Aorta (tissue), 5 donors: ENCODE measurements at regions not wholly inside any gene's neighbourhood (a gene's known extent, or its start where the extent isn't known, plus 50 kb on each side); places are given as distances from the start of the nearest gene placed in this dataset.

Source experiments
- ATAC-seq: fragments of 200-7000 bp; cut with Tn5 transposase; one replicate; pipeline ENCODE4 v1.9.1; 2022; ENCODE audit warnings: moderate library complexity; ENCODE audit not compliant: low FRiP score
- DNase-seq, 2 donors: peaks; one replicate each; pipeline ENCODE4 v3.0.0-alpha.2; 2020
- H3K27ac ChIP-seq, 2 donors: one replicate each; pipeline ENCODE4 v1.5.1; 2013; ENCODE audit warnings: low read length in 2 of 2, mild to moderate bottlenecking in 2 of 2, moderate library complexity in 2 of 2, control low read depth in 1 of 2, inconsistent platforms in 1 of 2, low read depth in 1 of 2
- H3K27me3 ChIP-seq, 2 donors: one replicate each; pipeline ENCODE4 v1.6.1; 2013; ENCODE audit warnings: control low read depth in 1 of 2, low read length in 1 of 2, mild to moderate bottlenecking in 1 of 2, moderate library complexity in 1 of 2; ENCODE audit not compliant: insufficient read depth in 2 of 2, control insufficient read depth in 1 of 2
- H3K36me3 ChIP-seq, 2 donors: one replicate each; pipeline ENCODE4 v1.6.1; 2013; ENCODE audit warnings: control low read depth in 1 of 2, low read length in 1 of 2, mild to moderate bottlenecking in 1 of 2; ENCODE audit not compliant: insufficient read depth in 2 of 2, control insufficient read depth in 1 of 2
- H3K4me1 ChIP-seq, 2 donors: one replicate each; pipeline ENCODE4 v1.6.1; 2013; ENCODE audit warnings: low read length in 2 of 2, control low read depth in 1 of 2, mild to moderate bottlenecking in 1 of 2, moderate library complexity in 1 of 2; ENCODE audit not compliant: insufficient read depth in 2 of 2, control insufficient read depth in 1 of 2
- H3K4me3 ChIP-seq, 2 donors: one replicate each; pipeline ENCODE4 v1.5.1; 2013; ENCODE audit warnings: low read length in 2 of 2, control low read depth in 1 of 2, mild to moderate bottlenecking in 1 of 2
- H3K9me3 ChIP-seq: one replicate; pipeline ENCODE4 v1.6.1; 2013; ENCODE audit warnings: mild to moderate bottlenecking, low read length; ENCODE audit not compliant: control insufficient read depth
- WGBS, 2 donors: extraction: QIAGEN DNeasy Blood & Tissue Kit; methylation state at CpG; one replicate each; pipeline ENCODE4 v1.1.7; 2013; 5-methylcytosine and 5-hydroxymethylcytosine counted together
- intact Hi-C, 2 donors: fragments of 100-400 bp; cut with DNase I; formaldehyde crosslinking; loops; one replicate each; pipeline versions ENCODE4 v1.14.2 to v1.15.0; 2022
- donor health status: healthy with polysubstance abuse.
- donor health status: Bipolar disorder and iron deficiency.
- donor health status: DM: no; HTN: no; CAD: no.
- donor health status: DM: no; HTN: no; CAD: no.
- donor health status: DM: yes; HTN: yes; CAD: no.

- 93 to 95% methylated on average over 22 of the region's 22 CpGs for WGBS, 2 donors
- H3K27me3 ChIP-seq: no peaks in the 10 kb centered on the region
- no peaks in the 10 kb centered on the region for H3K36me3 ChIP-seq
- H3K9me3 ChIP-seq: no peaks in the 10 kb centered on the region
- H3K4me1 ChIP-seq: no peaks in the 10 kb centered on the region
- DNase-seq: no peak
- no peak overlapping the region for H3K27ac ChIP-seq
- ATAC-seq: no peak
- H3K4me3 ChIP-seq: no peak overlapping the region
- intact Hi-C loops: loop anchor here (5.0 to 10.0 kb wide), 3 partner anchors 125 to 1163 kb away; no protein-coding TSS in a partner anchor
These were observed 171.0 kb upstream of the ZNF32 start for GRCh38 chr10:43819464-43820230.

DNA sequence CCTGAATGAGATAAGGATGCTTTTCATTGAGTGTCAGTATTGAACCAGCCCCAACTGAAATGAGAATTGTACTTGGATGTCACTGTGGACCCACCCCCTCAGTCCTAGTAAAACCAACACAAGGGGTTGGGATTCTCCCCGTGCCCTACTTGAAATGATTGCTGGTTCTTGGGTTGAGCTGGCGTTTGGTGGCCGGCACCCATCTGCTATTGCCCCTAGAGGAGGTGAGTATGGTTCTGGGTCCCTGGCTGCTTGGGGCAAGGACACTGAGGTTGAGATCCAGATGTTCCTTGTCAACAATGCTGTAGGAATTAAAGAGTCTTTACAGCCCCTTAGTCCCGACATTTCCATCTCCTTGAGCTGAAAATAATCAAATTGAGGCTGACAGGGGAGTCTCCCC is 170.0 kb upstream of the ZNF32 start:
- DNase-seq (no peak), ATAC-seq (no peak)
- H3K9me3 ChIP-seq: no peaks in the 10 kb centered on the region
- intact Hi-C loops: loop anchor here in 1 of 2 donors (10.0 kb wide), 1 partner anchor 486 kb away; no protein-coding TSS in a partner anchor
- H3K4me3 ChIP-seq: no peak overlapping the region
- H3K27me3 ChIP-seq: no peaks in the 10 kb centered on the region
- no peak overlapping the region for H3K27ac ChIP-seq
- no peaks in the 10 kb centered on the region for H3K4me1 ChIP-seq
- no peaks in the 10 kb centered on the region for H3K36me3 ChIP-seq
- WGBS, 2 donors: 95 to 98% methylated on average over 4 of the region's 4 CpGs

DNA sequence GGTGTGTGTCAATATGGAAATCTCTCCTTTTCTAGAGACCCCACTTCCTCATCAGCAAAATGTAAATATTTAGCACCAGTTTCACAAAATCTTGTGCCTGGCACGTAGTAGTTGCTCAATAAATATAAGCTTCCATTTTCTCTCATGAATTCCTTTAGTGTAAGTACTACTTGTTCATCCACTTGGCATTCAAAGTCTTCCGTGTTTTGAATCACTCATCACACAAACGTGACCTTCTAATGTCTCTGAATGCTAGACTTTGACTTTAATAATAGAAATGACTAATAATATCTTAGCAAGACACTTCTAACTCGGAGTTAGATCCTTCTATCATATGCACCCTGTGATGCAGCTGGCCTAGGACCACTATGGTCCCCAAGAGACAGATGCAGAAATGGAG is 168.7 kb upstream of the ZNF32 start:
- Histone ChIP-seq H3K9me3 (no peaks in the 10 kb centered on the region), H3K4me3 (no peak overlapping the region), H3K36me3 (no peaks in the 10 kb centered on the region), H3K27me3 (no peaks in the 10 kb centered on the region), H3K27ac (peak overlapping the region in 1 of 2 donors; percentile 96), H3K4me1 (no peaks in the 10 kb centered on the region)
- DNase-seq (no peak), ATAC-seq (no peak)
- 62 to 74% methylated on average over 4 of the region's 4 CpGs for WGBS, 2 donors
- intact Hi-C loops: loop anchor here in 1 of 2 donors (10.0 kb wide), 1 partner anchor 487 kb away; no protein-coding TSS in a partner anchor

- intact Hi-C loops: loop anchor here in 1 of 2 donors (10.0 kb wide), 1 partner anchor 488 kb away; no protein-coding TSS in a partner anchor
- WGBS, 2 donors: 21 to 24% methylated on average over 10 of the region's 10 CpGs
- no peaks in the 10 kb centered on the region for H3K27me3 ChIP-seq
- H3K4me1 ChIP-seq: no peaks in the 10 kb centered on the region
- ATAC-seq (peak; percentile 47), DNase-seq (peak in 1 of 2 donors; percentile 67)
- no peaks in the 10 kb centered on the region for H3K36me3 ChIP-seq
- H3K27ac ChIP-seq: peak overlapping the region; percentile 48 to 96
- no peak overlapping the region for H3K4me3 ChIP-seq
- H3K9me3 ChIP-seq: no peaks in the 10 kb centered on the region
These were observed 168.0 kb upstream of the ZNF32 start for GRCh38 chr10:43816351-43817321.

GRCh38 chr10:43815181-43815885 is 166.7 kb upstream of the ZNF32 start:
- Histone ChIP-seq H3K9me3 (no peaks in the 10 kb centered on the region), H3K4me3 (no peak overlapping the region), H3K4me1 (peaks cover 0 to under 1% of the 10 kb centered on the region in 2 donors), H3K27ac (no peak overlapping the region), H3K36me3 (no peaks in the 10 kb centered on the region), H3K27me3 (no peaks in the 10 kb centered on the region)
- DNase-seq (no peak), ATAC-seq (no peak)
- 91 to 97% methylated on average over 2 of the region's 2 CpGs for WGBS, 2 donors
- intact Hi-C loops: loop anchor here in 1 of 2 donors (10.0 kb wide), 1 partner anchor 489 kb away; no protein-coding TSS in a partner anchor

GRCh38 chr10:43814663-43815062 is 166.0 kb upstream of the ZNF32 start:
- no peaks in the 10 kb centered on the region for H3K36me3 ChIP-seq
- 34 to 52% methylated on average over 1 of the region's 1 CpG for WGBS, 2 donors
- no peak for ATAC-seq
- no peaks in the 10 kb centered on the region for H3K9me3 ChIP-seq
- no peaks in the 10 kb centered on the region for H3K27me3 ChIP-seq
- intact Hi-C loops: loop anchor here in 1 of 2 donors (10.0 kb wide), 1 partner anchor 490 kb away; no protein-coding TSS in a partner anchor
- no peak for DNase-seq
- no peak overlapping the region for H3K27ac ChIP-seq
- no peak overlapping the region for H3K4me3 ChIP-seq
- H3K4me1 ChIP-seq: peaks cover 0 to 5% of the 10 kb centered on the region in 2 donors

GRCh38 chr10:43811871-43812270 is 163.2 kb upstream of the ZNF32 start:
- Histone ChIP-seq H3K4me1 (peaks cover 5% of the 10 kb centered on the region in 2 donors), H3K9me3 (no peaks in the 10 kb centered on the region), H3K27ac (no peak overlapping the region), H3K27me3 (no peaks in the 10 kb centered on the region), H3K36me3 (no peaks in the 10 kb centered on the region), H3K4me3 (no peak overlapping the region)
- ATAC-seq (no peak), DNase-seq (no peak)
- intact Hi-C loops: loop anchor here in 1 of 2 donors (10.0 kb wide), 1 partner anchor 493 kb away; no protein-coding TSS in a partner anchor
- WGBS, 2 donors: 45 to 48% methylated on average over 3 of the region's 3 CpGs
